Uterus (tissue), 2 donors: ENCODE measurements at regions not wholly inside any gene's neighbourhood (a gene's known extent, or its start where the extent isn't known, plus 50 kb on each side); places are given as distances from the start of the nearest gene placed in this dataset.

Source experiments
- POLR2A ChIP-seq, 2 donors: fragments of 450-650 bp; IDR thresholded peaks; one replicate each; pipeline ENCODE4 v1.6.1; 2016; ENCODE audit warnings: antibody characterized with exemption in 2 of 2, mild to moderate bottlenecking in 1 of 2, moderate library complexity in 1 of 2
- TF ChIP-seq, protein P1 (sequence below), 4 experiments: fragments of 200-600 bp in 2 of 4; fragments of 450-650 bp in 2 of 4; sonication (generic) in 2 of 4; IDR thresholded peaks; one replicate each; pipeline ENCODE4 v1.5.1; 2016 to 2019; ENCODE audit warnings: antibody characterized with exemption in 4 of 4, mild to moderate bottlenecking in 2 of 4, moderate library complexity in 1 of 4

GRCh38 chr19:32253683-32254508, 91.5 kb upstream of the ZNF507 start:
- TF ChIP-seq, protein P1, sequence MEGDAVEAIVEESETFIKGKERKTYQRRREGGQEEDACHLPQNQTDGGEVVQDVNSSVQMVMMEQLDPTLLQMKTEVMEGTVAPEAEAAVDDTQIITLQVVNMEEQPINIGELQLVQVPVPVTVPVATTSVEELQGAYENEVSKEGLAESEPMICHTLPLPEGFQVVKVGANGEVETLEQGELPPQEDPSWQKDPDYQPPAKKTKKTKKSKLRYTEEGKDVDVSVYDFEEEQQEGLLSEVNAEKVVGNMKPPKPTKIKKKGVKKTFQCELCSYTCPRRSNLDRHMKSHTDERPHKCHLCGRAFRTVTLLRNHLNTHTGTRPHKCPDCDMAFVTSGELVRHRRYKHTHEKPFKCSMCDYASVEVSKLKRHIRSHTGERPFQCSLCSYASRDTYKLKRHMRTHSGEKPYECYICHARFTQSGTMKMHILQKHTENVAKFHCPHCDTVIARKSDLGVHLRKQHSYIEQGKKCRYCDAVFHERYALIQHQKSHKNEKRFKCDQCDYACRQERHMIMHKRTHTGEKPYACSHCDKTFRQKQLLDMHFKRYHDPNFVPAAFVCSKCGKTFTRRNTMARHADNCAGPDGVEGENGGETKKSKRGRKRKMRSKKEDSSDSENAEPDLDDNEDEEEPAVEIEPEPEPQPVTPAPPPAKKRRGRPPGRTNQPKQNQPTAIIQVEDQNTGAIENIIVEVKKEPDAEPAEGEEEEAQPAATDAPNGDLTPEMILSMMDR (IDR thresholded peaks at IDR 0.05): no peak
- TF ChIP-seq POLR2A (IDR thresholded peaks at IDR 0.05): no peak
